CD14-positive monocyte (primary cell): ENCODE measurements at regions not wholly inside any gene's neighbourhood (a gene's known extent, or its start where the extent isn't known, plus 50 kb on each side); places are given as distances from the start of the nearest gene placed in this dataset.

Experiments used
- DNase-seq, 3 donors: peaks; one replicate each; pipeline ENCODE4 v3.0.0-alpha.2; 2011 to 2022
- H2AFZ ChIP-seq: 2 replicates; pipeline ENCODE4 v1.6.0; 2012; ENCODE audit warnings: mild to moderate bottlenecking, low read depth, low read length, inconsistent platforms; ENCODE audit not compliant: insufficient read depth, poor library complexity, severe bottlenecking
- H3K27ac ChIP-seq, 2 donors: 1 replicate in 1 of 2; 2 replicates in 1 of 2; pipeline ENCODE4 v1.5.1; 2012 to 2013; ENCODE audit warnings: low read length in 2 of 2, control low read depth in 1 of 2, inconsistent platforms in 1 of 2, low read depth in 1 of 2, mild to moderate bottlenecking in 1 of 2
- H3K27me3 ChIP-seq, 2 donors: one replicate each; pipeline versions ENCODE4 v1.6.0 to v1.6.1; 2011 to 2013; ENCODE audit warnings: low read length in 2 of 2; ENCODE audit not compliant: control insufficient read depth in 2 of 2, insufficient read depth in 2 of 2
- H3K36me3 ChIP-seq, 2 donors: replicated peaks in 1 of 2; 1 replicate in 1 of 2; 2 replicates in 1 of 2; pipeline versions ENCODE4 v1.5.1 to v1.6.1; 2012 to 2013; ENCODE audit warnings: low read length in 2 of 2, control low read depth in 1 of 2, inconsistent platforms in 1 of 2, mild to moderate bottlenecking in 1 of 2; ENCODE audit not compliant: insufficient read depth in 2 of 2, control insufficient read depth in 1 of 2
- H3K4me1 ChIP-seq, 2 donors: 1 replicate in 1 of 2; 2 replicates in 1 of 2; pipeline versions ENCODE4 v1.5.1 to v1.6.1; 2012 to 2013; ENCODE audit warnings: low read length in 2 of 2, control low read depth in 1 of 2, inconsistent platforms in 1 of 2, mild to moderate bottlenecking in 1 of 2, moderate library complexity in 1 of 2; ENCODE audit not compliant: insufficient read depth in 2 of 2, control insufficient read depth in 1 of 2
- H3K4me2 ChIP-seq: replicated peaks from 2 replicates; pipeline ENCODE3; 2012; ENCODE audit warnings: low read length, moderate library complexity, mild to moderate bottlenecking; ENCODE audit not compliant: poor library complexity, severe bottlenecking; ENCODE audit errors: extremely low read depth
- H3K4me3 ChIP-seq, 3 experiments: fragments of 200-600 bp in 1 of 3; sonication (generic) in 1 of 3; replicated peaks in 1 of 3; 1 replicate in 2 of 3; 2 replicates in 1 of 3; pipeline ENCODE4 v1.5.1; 2011 to 2013; ENCODE audit warnings: low read length in 3 of 3, mild to moderate bottlenecking in 3 of 3, control low read depth in 2 of 3, low read depth in 2 of 3, inconsistent platforms in 1 of 3, moderate library complexity in 1 of 3
- H3K79me2 ChIP-seq: 2 replicates; pipeline ENCODE4 v1.6.0; 2012; ENCODE audit warnings: mild to moderate bottlenecking, control low read depth, inconsistent platforms, low read length, moderate library complexity; ENCODE audit not compliant: insufficient read depth
- H3K9ac ChIP-seq: 2 replicates; pipeline ENCODE4 v1.6.0; 2017; ENCODE audit warnings: low read length, mild to moderate bottlenecking; ENCODE audit not compliant: insufficient read depth, poor library complexity, severe bottlenecking
- H3K9me3 ChIP-seq, 2 donors: replicated peaks in 1 of 2; 1 replicate in 1 of 2; 2 replicates in 1 of 2; pipeline versions ENCODE4 v1.5.1 to v1.6.1; 2012 to 2013; ENCODE audit warnings: low read length in 2 of 2, control low read depth in 1 of 2; ENCODE audit not compliant: control insufficient read depth in 1 of 2, insufficient read depth in 1 of 2
- H4K20me1 ChIP-seq: 2 replicates; pipeline ENCODE4 v1.6.0; 2012; ENCODE audit warnings: mild to moderate bottlenecking, low read length, control low read depth, moderate library complexity; ENCODE audit not compliant: insufficient read depth
- H3K27ac Mint-ChIP-seq, 7 donors: one replicate each; pipeline ENCODE4 v1.8.0; 2020; ENCODE audit warnings: mild to moderate bottlenecking in 7 of 7, mixed read lengths in 7 of 7, moderate library complexity in 6 of 7, inconsistent platforms in 2 of 7
- H3K27me3 Mint-ChIP-seq, 3 donors: one replicate each; pipeline ENCODE4 v1.8.0; 2021 to 2022; ENCODE audit warnings: low read depth in 3 of 3, mild to moderate bottlenecking in 3 of 3, mixed read lengths in 3 of 3, moderate library complexity in 3 of 3, inconsistent platforms in 1 of 3
- H3K36me3 Mint-ChIP-seq, 2 donors: one replicate each; pipeline ENCODE4 v1.8.0; 2020; ENCODE audit warnings: mixed read lengths in 2 of 2, inconsistent platforms in 1 of 2, mild to moderate bottlenecking in 1 of 2
- H3K4me1 Mint-ChIP-seq: one replicate; pipeline ENCODE4 v1.8.0; 2020; ENCODE audit warnings: mild to moderate bottlenecking, mixed read lengths
- H3K4me3 Mint-ChIP-seq, 2 donors: one replicate each; pipeline ENCODE4 v1.8.0; 2020; ENCODE audit warnings: mild to moderate bottlenecking in 2 of 2, mixed read lengths in 2 of 2, moderate library complexity in 1 of 2
- H3K9me3 Mint-ChIP-seq, 7 donors: one replicate each; pipeline ENCODE4 v1.8.0; 2020 to 2022; ENCODE audit warnings: mixed read lengths in 7 of 7, mild to moderate bottlenecking in 6 of 7, moderate library complexity in 6 of 7, inconsistent platforms in 2 of 7
- WGBS: methylation state at CpG from one replicate; pipeline ENCODE4 v1.1.5; 2013; ENCODE audit warnings: missing lambda C conversion rate; ENCODE audit not compliant: insufficient coverage; 5-methylcytosine and 5-hydroxymethylcytosine counted together
- intact Hi-C, 2 donors: fragments of 100-400 bp; cut with micrococcal nuclease; formaldehyde crosslinking; loops; one replicate each; pipeline versions ENCODE4 v1.15.0 to v1.15.1; 2023
- TF ChIP-seq, protein P1 (sequence below): fragments of 200-600 bp; IDR thresholded peaks from one replicate; pipeline ENCODE4 v1.8.0; 2022; ENCODE audit warnings: antibody characterized with exemption, mild to moderate bottlenecking

- Histone ChIP-seq H3K4me3 (no peak overlapping the region), H3K79me2 (no peaks in the 10 kb centered on the region), H3K27ac (no peak overlapping the region), H3K4me2 (no peak overlapping the region), H4K20me1 (no peaks in the 10 kb centered on the region), H2AFZ (no peak overlapping the region), H3K9ac (no peak overlapping the region), H3K36me3 (no peaks in the 10 kb centered on the region), H3K9me3 (peaks cover 12 to 13% of the 10 kb centered on the region in 2 donors), H3K4me1 (no peaks in the 10 kb centered on the region), H3K27me3 (no peaks in the 10 kb centered on the region)
- no peak for DNase-seq
- H3K4me1 Mint-ChIP-seq = no peaks in the 10 kb centered on the region
- TF ChIP-seq, protein P1, sequence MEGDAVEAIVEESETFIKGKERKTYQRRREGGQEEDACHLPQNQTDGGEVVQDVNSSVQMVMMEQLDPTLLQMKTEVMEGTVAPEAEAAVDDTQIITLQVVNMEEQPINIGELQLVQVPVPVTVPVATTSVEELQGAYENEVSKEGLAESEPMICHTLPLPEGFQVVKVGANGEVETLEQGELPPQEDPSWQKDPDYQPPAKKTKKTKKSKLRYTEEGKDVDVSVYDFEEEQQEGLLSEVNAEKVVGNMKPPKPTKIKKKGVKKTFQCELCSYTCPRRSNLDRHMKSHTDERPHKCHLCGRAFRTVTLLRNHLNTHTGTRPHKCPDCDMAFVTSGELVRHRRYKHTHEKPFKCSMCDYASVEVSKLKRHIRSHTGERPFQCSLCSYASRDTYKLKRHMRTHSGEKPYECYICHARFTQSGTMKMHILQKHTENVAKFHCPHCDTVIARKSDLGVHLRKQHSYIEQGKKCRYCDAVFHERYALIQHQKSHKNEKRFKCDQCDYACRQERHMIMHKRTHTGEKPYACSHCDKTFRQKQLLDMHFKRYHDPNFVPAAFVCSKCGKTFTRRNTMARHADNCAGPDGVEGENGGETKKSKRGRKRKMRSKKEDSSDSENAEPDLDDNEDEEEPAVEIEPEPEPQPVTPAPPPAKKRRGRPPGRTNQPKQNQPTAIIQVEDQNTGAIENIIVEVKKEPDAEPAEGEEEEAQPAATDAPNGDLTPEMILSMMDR = no peak
- H3K4me3 Mint-ChIP-seq = no peak overlapping the region
- H3K27me3 Mint-ChIP-seq = no peaks in the 10 kb centered on the region
- H3K36me3 Mint-ChIP-seq = no peaks in the 10 kb centered on the region
- no peak overlapping the region for H3K27ac Mint-ChIP-seq
- intact Hi-C loops = no loop called here
- peaks cover 2 to 14% (median 9%) of the 10 kb centered on the region in 7 donors for H3K9me3 Mint-ChIP-seq
- no CpG with 5 or more reads among the region's 3 CpGs for WGBS
These were observed 416.3 kb upstream of the EPHA3 start for GRCh38 chr3:88691081-88691480.

DNA sequence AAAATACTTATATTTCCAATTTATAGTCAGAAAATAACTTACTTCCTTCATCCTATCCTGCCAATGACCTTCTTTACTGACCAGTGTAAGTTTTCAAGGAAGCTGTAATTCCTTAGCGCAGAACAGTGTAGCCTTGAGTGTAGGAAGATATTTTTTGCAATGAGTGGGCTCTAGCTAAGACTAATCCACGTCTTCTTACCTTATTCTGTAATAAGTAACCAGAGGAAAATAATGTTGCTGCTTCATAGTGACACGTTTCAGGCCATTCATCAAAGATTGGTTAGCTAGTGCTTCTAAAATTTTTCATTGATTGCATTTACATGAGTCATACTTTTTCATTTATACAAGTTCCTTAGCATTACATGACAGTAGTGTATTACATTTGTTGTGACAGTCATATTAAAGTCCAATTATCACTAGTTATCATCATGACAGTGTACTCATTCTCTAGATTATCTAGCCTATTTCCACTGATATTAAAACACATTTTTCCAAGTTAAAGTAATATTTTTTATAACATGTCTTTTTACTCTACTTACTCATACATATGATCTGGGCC, 403.8 kb upstream of the EPHA3 start:
- Histone ChIP-seq H4K20me1 (no peaks in the 10 kb centered on the region), H3K4me1 (no peaks in the 10 kb centered on the region), H3K9ac (no peak overlapping the region), H3K4me2 (no peak overlapping the region), H3K27me3 (no peaks in the 10 kb centered on the region), H3K4me3 (no peak overlapping the region), H2AFZ (no peak overlapping the region), H3K27ac (no peak overlapping the region), H3K36me3 (no peaks in the 10 kb centered on the region), H3K9me3 (no peaks in the 10 kb centered on the region), H3K79me2 (no peaks in the 10 kb centered on the region)
- no peak for DNase-seq
- H3K27me3 Mint-ChIP-seq = no peaks in the 10 kb centered on the region
- WGBS = no CpG with 5 or more reads among the region's 3 CpGs
- H3K27ac Mint-ChIP-seq = no peak overlapping the region
- no peak overlapping the region for H3K4me3 Mint-ChIP-seq
- H3K4me1 Mint-ChIP-seq = no peaks in the 10 kb centered on the region
- no peaks in the 10 kb centered on the region for H3K36me3 Mint-ChIP-seq
- peaks cover 0 to 4% (median 0%) of the 10 kb centered on the region in 7 donors for H3K9me3 Mint-ChIP-seq
- TF ChIP-seq, protein P1 = no peak
- intact Hi-C loops = no loop called here
